Liver (tissue), 8 donors: ENCODE measurements at regions not wholly inside any gene's neighbourhood (a gene's known extent, or its start where the extent isn't known, plus 50 kb on each side); places are given as distances from the start of the nearest gene placed in this dataset.

Experiments used
- DNase-seq: peaks from one replicate; pipeline ENCODE4 v3.0.0-alpha.2; 2017; ENCODE audit warnings: low spot score
- H3K27ac ChIP-seq, 2 donors: one replicate each; pipeline ENCODE4 v1.7.0; 2013; ENCODE audit warnings: inconsistent platforms in 2 of 2, low read length in 2 of 2, control low read depth in 1 of 2, low read depth in 1 of 2, mild to moderate bottlenecking in 1 of 2
- H3K27me3 ChIP-seq, 4 donors: one replicate each; pipeline versions ENCODE4 v1.6.1 to v1.7.0; 2013; ENCODE audit warnings: low read length in 3 of 4, inconsistent platforms in 1 of 4, mild to moderate bottlenecking in 1 of 4, moderate library complexity in 1 of 4; ENCODE audit not compliant: control insufficient read depth in 4 of 4, insufficient read depth in 4 of 4
- H3K36me3 ChIP-seq, 4 donors: one replicate each; pipeline versions ENCODE4 v1.6.1 to v1.7.0; 2013; ENCODE audit warnings: low read length in 3 of 4, mild to moderate bottlenecking in 3 of 4, low read depth in 1 of 4, moderate library complexity in 1 of 4; ENCODE audit not compliant: control insufficient read depth in 4 of 4, insufficient read depth in 3 of 4
- H3K4me1 ChIP-seq, 4 donors: one replicate each; pipeline versions ENCODE4 v1.6.1 to v1.7.0; 2013; ENCODE audit warnings: low read length in 3 of 4, mild to moderate bottlenecking in 3 of 4, moderate library complexity in 1 of 4; ENCODE audit not compliant: control insufficient read depth in 4 of 4, insufficient read depth in 4 of 4
- H3K4me3 ChIP-seq, 3 donors: one replicate each; pipeline versions ENCODE4 v1.6.1 to v1.7.0; 2013; ENCODE audit warnings: low read length in 3 of 3, control low read depth in 1 of 3, low read depth in 1 of 3, mild to moderate bottlenecking in 1 of 3
- H3K9ac ChIP-seq, 2 donors: one replicate each; pipeline ENCODE4 v1.7.0; 2013; ENCODE audit warnings: low read length in 2 of 2, mild to moderate bottlenecking in 2 of 2, moderate library complexity in 2 of 2, control low read depth in 1 of 2, low read depth in 1 of 2
- H3K9me3 ChIP-seq, 4 donors: one replicate each; pipeline versions ENCODE4 v1.6.1 to v1.7.0; 2013; ENCODE audit warnings: low read length in 3 of 4; ENCODE audit not compliant: control insufficient read depth in 4 of 4
- EGR1 ChIP-seq, 2 donors: IDR thresholded peaks; 2 replicates each; pipeline ENCODE4 v1.6.1; 2016 to 2018; ENCODE audit warnings: antibody characterized with exemption in 2 of 2, low read depth in 2 of 2
- FOXA1 ChIP-seq: IDR thresholded peaks from 2 replicates; pipeline ENCODE4 v1.6.1; 2016; ENCODE audit warnings: antibody characterized with exemption
- FOXA2 ChIP-seq: IDR thresholded peaks from 2 replicates; pipeline ENCODE4 v1.6.1; 2016; ENCODE audit warnings: antibody characterized with exemption
- GABPA ChIP-seq, 2 donors: IDR thresholded peaks in 1 of 2; conservative IDR thresholded peaks in 1 of 2; 2 replicates each; pipeline ENCODE4 v1.6.1; 2016; ENCODE audit warnings: antibody characterized with exemption in 2 of 2, mild to moderate bottlenecking in 1 of 2, moderate library complexity in 1 of 2
- HNF4A ChIP-seq, 2 donors: conservative IDR thresholded peaks; 2 replicates each; pipeline ENCODE4 v1.6.1; 2016; ENCODE audit warnings: antibody characterized with exemption in 2 of 2, mild to moderate bottlenecking in 2 of 2
- HNF4G ChIP-seq: IDR thresholded peaks from 2 replicates; pipeline ENCODE4 v1.6.1; 2016; ENCODE audit warnings: antibody characterized with exemption
- JUND ChIP-seq, 2 donors: IDR thresholded peaks; 2 replicates each; pipeline ENCODE4 v1.6.1; 2016; ENCODE audit warnings: antibody characterized with exemption in 2 of 2
- NR2F2 ChIP-seq: IDR thresholded peaks from 2 replicates; pipeline ENCODE4 v1.6.1; 2016; ENCODE audit warnings: antibody characterized with exemption
- RAD21 ChIP-seq, 2 donors: IDR thresholded peaks; 2 replicates each; pipeline ENCODE4 v1.6.1; 2016; ENCODE audit warnings: antibody characterized with exemption in 2 of 2, mild to moderate bottlenecking in 2 of 2
- RXRA ChIP-seq, 2 donors: IDR thresholded peaks; 2 replicates each; pipeline ENCODE4 v1.6.1; 2017 to 2018; ENCODE audit warnings: antibody characterized with exemption in 2 of 2, mild to moderate bottlenecking in 1 of 2
- SP1 ChIP-seq: IDR thresholded peaks from 2 replicates; pipeline ENCODE4 v1.6.1; 2018; ENCODE audit warnings: antibody characterized with exemption, mild to moderate bottlenecking
- TAF1 ChIP-seq: conservative IDR thresholded peaks from 2 replicates; pipeline ENCODE4 v1.6.1; 2016; ENCODE audit warnings: antibody characterized with exemption, mild to moderate bottlenecking
- YY1 ChIP-seq: IDR thresholded peaks from 2 replicates; pipeline ENCODE4 v1.6.1; 2016; ENCODE audit warnings: antibody characterized with exemption, mild to moderate bottlenecking
- WGBS: extraction: QIAGEN DNeasy Blood & Tissue Kit; methylation state at CpG from one replicate; pipeline ENCODE4 v1.1.7; 2013; 5-methylcytosine and 5-hydroxymethylcytosine counted together
- TF ChIP-seq, protein P1 (sequence below): fragments of 150-350 bp; IDR thresholded peaks from 2 replicates; pipeline ENCODE4 v1.5.1; 2017; ENCODE audit warnings: improper control_type of control experiment, low read depth, low read length; ENCODE audit not compliant: missing input control
- TF ChIP-seq, protein P2 (sequence below): IDR thresholded peaks from 2 replicates; pipeline ENCODE4 v1.6.1; 2016; ENCODE audit warnings: antibody characterized with exemption
- TF ChIP-seq, protein P3 (sequence below): IDR thresholded peaks from 2 replicates; pipeline ENCODE4 v1.6.1; 2016; ENCODE audit warnings: antibody characterized with exemption, mild to moderate bottlenecking
- TF ChIP-seq, protein P4 (sequence below): IDR thresholded peaks from 2 replicates; pipeline ENCODE4 v1.6.1; 2016; ENCODE audit warnings: antibody characterized with exemption
- TF ChIP-seq, protein P5 (sequence below): IDR thresholded peaks from 2 replicates; pipeline ENCODE4 v1.6.1; 2016; ENCODE audit warnings: antibody characterized with exemption
- donor health status: healthy.
- donor health status: healthy.
- donor health status: healthy.
- donor health status: healthy.
- donor health status: healthy.

DNA sequence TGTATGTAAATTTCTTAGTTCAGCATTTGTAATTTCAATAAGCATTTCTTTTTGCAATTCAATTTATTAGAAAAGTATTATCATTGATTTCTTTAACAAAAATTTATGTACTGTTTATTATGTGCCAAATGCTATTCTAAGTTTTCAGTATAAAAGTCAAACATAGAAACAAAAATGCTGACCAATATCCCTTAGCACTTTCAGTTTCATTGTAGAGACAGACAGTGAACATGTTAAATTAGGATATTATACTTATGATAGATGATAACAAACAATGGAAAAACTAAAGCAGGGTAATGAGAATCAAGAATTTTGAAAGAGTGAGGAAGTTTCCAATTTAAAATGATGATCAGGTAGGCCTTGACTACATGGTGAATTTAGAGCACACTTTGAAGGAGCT is 1106.0 kb downstream of the TAF11L14 start (continued):
- TF ChIP-seq, protein P1, sequence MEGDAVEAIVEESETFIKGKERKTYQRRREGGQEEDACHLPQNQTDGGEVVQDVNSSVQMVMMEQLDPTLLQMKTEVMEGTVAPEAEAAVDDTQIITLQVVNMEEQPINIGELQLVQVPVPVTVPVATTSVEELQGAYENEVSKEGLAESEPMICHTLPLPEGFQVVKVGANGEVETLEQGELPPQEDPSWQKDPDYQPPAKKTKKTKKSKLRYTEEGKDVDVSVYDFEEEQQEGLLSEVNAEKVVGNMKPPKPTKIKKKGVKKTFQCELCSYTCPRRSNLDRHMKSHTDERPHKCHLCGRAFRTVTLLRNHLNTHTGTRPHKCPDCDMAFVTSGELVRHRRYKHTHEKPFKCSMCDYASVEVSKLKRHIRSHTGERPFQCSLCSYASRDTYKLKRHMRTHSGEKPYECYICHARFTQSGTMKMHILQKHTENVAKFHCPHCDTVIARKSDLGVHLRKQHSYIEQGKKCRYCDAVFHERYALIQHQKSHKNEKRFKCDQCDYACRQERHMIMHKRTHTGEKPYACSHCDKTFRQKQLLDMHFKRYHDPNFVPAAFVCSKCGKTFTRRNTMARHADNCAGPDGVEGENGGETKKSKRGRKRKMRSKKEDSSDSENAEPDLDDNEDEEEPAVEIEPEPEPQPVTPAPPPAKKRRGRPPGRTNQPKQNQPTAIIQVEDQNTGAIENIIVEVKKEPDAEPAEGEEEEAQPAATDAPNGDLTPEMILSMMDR = no peak
- no peak for TF ChIP-seq YY1
- TF ChIP-seq TAF1 = no peak

DNA sequence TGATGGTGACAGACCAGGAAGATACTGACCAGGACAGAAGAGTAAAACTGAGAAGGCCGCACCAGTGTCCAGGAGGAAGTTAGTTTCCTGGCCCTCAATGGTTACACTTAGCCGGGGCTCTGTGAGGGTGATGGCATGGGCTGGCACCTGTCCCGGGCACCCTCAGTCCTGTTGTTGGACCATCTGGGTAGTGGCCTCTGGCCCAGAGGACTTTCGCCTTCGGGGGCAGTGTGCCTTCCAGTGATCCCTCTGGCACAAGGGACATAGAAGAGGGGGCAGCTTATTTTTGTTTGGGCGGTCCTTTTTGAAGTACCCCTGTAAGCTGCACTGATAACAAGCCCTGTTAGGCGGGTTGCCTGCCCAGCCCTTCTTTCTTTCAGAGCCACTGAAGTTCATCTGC is 1108.6 kb downstream of the TAF11L14 start:
- no peaks in the 10 kb centered on the region for H3K27me3 ChIP-seq
- whole genome bisulfite sequencing = 89% methylated on average over 7 of the region's 7 CpGs
- no peaks in the 10 kb centered on the region for H3K9me3 ChIP-seq
- TF ChIP-seq GABPA (IDR thresholded peaks at IDR 0.05 in 1 of 2, conservative IDR thresholded peaks at IDR 0.05 in 1 of 2) (no peak), HNF4A (conservative IDR thresholded peaks at IDR 0.05) (no peak), JUND (IDR thresholded peaks at IDR 0.05) (no peak), RXRA (IDR thresholded peaks at IDR 0.05) (no peak), YY1 (no peak), TAF1 (no peak), RAD21 (IDR thresholded peaks at IDR 0.05) (no peak), FOXA1 (no peak), HNF4G (no peak), EGR1 (IDR thresholded peaks at IDR 0.05; ENCODE audit: low read depth in 2 of 2) (no peak), NR2F2 (no peak), SP1 (no peak), FOXA2 (no peak)
- TF ChIP-seq, protein P2, sequence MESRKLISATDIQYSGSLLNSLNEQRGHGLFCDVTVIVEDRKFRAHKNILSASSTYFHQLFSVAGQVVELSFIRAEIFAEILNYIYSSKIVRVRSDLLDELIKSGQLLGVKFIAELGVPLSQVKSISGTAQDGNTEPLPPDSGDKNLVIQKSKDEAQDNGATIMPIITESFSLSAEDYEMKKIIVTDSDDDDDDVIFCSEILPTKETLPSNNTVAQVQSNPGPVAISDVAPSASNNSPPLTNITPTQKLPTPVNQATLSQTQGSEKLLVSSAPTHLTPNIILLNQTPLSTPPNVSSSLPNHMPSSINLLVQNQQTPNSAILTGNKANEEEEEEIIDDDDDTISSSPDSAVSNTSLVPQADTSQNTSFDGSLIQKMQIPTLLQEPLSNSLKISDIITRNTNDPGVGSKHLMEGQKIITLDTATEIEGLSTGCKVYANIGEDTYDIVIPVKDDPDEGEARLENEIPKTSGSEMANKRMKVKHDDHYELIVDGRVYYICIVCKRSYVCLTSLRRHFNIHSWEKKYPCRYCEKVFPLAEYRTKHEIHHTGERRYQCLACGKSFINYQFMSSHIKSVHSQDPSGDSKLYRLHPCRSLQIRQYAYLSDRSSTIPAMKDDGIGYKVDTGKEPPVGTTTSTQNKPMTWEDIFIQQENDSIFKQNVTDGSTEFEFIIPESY = no peak
- TF ChIP-seq, protein P3, sequence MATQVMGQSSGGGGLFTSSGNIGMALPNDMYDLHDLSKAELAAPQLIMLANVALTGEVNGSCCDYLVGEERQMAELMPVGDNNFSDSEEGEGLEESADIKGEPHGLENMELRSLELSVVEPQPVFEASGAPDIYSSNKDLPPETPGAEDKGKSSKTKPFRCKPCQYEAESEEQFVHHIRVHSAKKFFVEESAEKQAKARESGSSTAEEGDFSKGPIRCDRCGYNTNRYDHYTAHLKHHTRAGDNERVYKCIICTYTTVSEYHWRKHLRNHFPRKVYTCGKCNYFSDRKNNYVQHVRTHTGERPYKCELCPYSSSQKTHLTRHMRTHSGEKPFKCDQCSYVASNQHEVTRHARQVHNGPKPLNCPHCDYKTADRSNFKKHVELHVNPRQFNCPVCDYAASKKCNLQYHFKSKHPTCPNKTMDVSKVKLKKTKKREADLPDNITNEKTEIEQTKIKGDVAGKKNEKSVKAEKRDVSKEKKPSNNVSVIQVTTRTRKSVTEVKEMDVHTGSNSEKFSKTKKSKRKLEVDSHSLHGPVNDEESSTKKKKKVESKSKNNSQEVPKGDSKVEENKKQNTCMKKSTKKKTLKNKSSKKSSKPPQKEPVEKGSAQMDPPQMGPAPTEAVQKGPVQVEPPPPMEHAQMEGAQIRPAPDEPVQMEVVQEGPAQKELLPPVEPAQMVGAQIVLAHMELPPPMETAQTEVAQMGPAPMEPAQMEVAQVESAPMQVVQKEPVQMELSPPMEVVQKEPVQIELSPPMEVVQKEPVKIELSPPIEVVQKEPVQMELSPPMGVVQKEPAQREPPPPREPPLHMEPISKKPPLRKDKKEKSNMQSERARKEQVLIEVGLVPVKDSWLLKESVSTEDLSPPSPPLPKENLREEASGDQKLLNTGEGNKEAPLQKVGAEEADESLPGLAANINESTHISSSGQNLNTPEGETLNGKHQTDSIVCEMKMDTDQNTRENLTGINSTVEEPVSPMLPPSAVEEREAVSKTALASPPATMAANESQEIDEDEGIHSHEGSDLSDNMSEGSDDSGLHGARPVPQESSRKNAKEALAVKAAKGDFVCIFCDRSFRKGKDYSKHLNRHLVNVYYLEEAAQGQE = no peak
- TF ChIP-seq, protein P1 = no peak
- TF ChIP-seq, protein P4, sequence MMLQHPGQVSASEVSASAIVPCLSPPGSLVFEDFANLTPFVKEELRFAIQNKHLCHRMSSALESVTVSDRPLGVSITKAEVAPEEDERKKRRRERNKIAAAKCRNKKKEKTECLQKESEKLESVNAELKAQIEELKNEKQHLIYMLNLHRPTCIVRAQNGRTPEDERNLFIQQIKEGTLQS = no peak
- TF ChIP-seq, protein P5, sequence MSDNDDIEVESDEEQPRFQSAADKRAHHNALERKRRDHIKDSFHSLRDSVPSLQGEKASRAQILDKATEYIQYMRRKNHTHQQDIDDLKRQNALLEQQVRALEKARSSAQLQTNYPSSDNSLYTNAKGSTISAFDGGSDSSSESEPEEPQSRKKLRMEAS = no peak
- peaks cover 0 to 11% (median 3%) of the 10 kb centered on the region in 4 donors for H3K4me1 ChIP-seq
- DNase-seq = no peak
- H3K4me3 ChIP-seq = no peak overlapping the region
- H3K36me3 ChIP-seq = no peaks in the 10 kb centered on the region
- H3K9ac ChIP-seq = no peak overlapping the region
- no peak overlapping the region for H3K27ac ChIP-seq
